ENCODE measurements at regions not wholly inside any gene's neighbourhood (a gene's known extent, or its start where the extent isn't known, plus 50 kb on each side); places are given as distances from the start of the nearest gene placed in this dataset.

DNA sequence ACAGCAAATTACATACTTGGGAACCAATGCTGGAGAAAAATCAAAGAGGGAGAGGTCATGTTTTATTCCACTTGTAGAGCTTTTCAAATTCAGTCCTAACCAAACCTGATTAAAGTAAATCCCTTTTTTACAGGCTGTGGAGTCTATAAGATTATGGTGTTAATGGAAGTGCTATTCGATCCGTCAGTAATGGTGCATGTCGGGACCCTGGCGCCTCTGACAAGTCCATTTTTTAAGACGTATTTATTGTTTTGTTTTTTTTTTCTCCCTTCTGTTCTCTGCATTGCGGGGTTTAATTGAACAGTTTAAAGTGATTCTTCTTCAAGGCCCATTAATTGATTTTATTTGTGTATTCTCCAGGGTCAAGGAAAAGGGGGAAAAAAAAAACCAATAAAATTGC is 725.9 kb downstream of the TUSC7 start:
- no peaks in the 10 kb centered on the region for H3K27me3 ChIP-seq (ENCODE audit: low read depth, low read length)
- H3K4me2 ChIP-seq (ENCODE audit: low read length) = no peak overlapping the region
- TF ChIP-seq EZH2phosphoT487 (IDR thresholded peaks at IDR 0.05; ENCODE audit: low read depth) = no peak
- TF ChIP-seq, protein P1, sequence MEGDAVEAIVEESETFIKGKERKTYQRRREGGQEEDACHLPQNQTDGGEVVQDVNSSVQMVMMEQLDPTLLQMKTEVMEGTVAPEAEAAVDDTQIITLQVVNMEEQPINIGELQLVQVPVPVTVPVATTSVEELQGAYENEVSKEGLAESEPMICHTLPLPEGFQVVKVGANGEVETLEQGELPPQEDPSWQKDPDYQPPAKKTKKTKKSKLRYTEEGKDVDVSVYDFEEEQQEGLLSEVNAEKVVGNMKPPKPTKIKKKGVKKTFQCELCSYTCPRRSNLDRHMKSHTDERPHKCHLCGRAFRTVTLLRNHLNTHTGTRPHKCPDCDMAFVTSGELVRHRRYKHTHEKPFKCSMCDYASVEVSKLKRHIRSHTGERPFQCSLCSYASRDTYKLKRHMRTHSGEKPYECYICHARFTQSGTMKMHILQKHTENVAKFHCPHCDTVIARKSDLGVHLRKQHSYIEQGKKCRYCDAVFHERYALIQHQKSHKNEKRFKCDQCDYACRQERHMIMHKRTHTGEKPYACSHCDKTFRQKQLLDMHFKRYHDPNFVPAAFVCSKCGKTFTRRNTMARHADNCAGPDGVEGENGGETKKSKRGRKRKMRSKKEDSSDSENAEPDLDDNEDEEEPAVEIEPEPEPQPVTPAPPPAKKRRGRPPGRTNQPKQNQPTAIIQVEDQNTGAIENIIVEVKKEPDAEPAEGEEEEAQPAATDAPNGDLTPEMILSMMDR (IDR thresholded peaks at IDR 0.05; ENCODE audit: low read depth, low read length) = no peak
- H3K9me3 ChIP-seq (ENCODE audit: insufficient read depth, low read length) = no peaks in the 10 kb centered on the region
- no peak overlapping the region for H3K4me3 ChIP-seq (ENCODE audit: low read length)
- no peak overlapping the region for H3K9ac ChIP-seq (ENCODE audit: low read length)
- no peak overlapping the region for H3K27ac ChIP-seq (ENCODE audit: low read length)
- H3K79me2 ChIP-seq (ENCODE audit: low read length) = no peaks in the 10 kb centered on the region
- H4K20me1 ChIP-seq (ENCODE audit: insufficient read depth, low read length) = no peaks in the 10 kb centered on the region
- no peaks in the 10 kb centered on the region for H3K4me1 ChIP-seq (ENCODE audit: low read length)
- no peaks in the 10 kb centered on the region for H3K36me3 ChIP-seq (replicated peaks; ENCODE audit: low read depth, low read length)
- no peak overlapping the region for H2AFZ ChIP-seq (ENCODE audit: low read depth, low read length)

DNA sequence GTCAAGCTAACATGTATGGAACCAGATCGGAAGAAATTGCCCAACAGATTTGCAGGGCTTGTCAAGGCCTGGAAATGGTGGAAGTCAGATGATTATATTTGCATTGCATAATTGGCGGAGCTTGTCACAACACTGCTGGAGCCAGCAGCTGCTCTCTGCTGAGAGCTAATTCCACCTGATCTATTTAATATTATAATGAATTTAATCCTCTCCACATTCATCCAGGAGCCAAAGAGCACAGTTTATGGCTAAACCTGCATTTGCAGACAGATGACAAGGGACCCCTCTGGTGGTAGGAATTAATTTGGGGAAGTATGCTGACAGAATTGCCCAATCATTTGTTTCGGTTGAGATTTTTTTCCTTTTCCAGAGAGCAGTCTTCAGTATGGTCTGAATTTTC is 730.2 kb downstream of the TUSC7 start:
- no peak overlapping the region for H3K27ac ChIP-seq (ENCODE audit: low read length)
- no peaks in the 10 kb centered on the region; the same call in 1 of the 2 replicates for H3K27me3 ChIP-seq (ENCODE audit: low read depth, low read length)
- no peaks in the 10 kb centered on the region for H3K36me3 ChIP-seq (replicated peaks; ENCODE audit: low read depth, low read length)
- no peak overlapping the region for H2AFZ ChIP-seq (ENCODE audit: low read depth, low read length)
- H3K79me2 ChIP-seq (ENCODE audit: low read length) = no peaks in the 10 kb centered on the region
- no peaks in the 10 kb centered on the region for H3K4me1 ChIP-seq (ENCODE audit: low read length)
- no peaks in the 10 kb centered on the region for H4K20me1 ChIP-seq (ENCODE audit: insufficient read depth, low read length)
- TF ChIP-seq, protein P1 (IDR thresholded peaks at IDR 0.05; ENCODE audit: low read depth, low read length) = peak; percentile 37
- TF ChIP-seq EZH2phosphoT487 (IDR thresholded peaks at IDR 0.05; ENCODE audit: low read depth) = no peak
- H3K4me3 ChIP-seq (ENCODE audit: low read length) = no peak overlapping the region
- H3K4me2 ChIP-seq (ENCODE audit: low read length) = no peak overlapping the region
- no peak overlapping the region for H3K9ac ChIP-seq (ENCODE audit: low read length)
- no peaks in the 10 kb centered on the region for H3K9me3 ChIP-seq (ENCODE audit: insufficient read depth, low read length)

GRCh38 chr3:117441851-117442250 is 732.3 kb downstream of the TUSC7 start:
- H2AFZ ChIP-seq (ENCODE audit: low read depth, low read length) = no peak overlapping the region
- TF ChIP-seq EZH2phosphoT487 (IDR thresholded peaks at IDR 0.05; ENCODE audit: low read depth) = no peak
- TF ChIP-seq, protein P1 (IDR thresholded peaks at IDR 0.05; ENCODE audit: low read depth, low read length) = no peak

DNA sequence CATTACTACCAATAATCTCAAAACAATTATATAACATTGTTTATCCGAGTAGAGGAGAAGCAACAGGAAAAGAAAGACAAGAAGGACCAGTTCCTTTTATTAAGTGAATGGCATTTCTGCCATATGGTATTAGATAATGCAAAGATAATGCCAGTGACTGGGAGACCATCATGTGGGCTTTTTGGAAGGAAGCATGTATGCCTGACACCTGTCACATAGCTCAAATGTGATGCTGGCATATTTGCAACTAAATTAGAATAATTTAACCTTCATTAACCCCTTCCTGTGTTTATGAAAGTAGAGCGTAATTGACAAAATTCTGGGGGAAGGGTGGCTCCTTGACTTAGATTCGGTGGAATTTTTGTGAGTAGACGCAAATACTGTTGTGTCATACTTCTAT is 733.0 kb downstream of the TUSC7 start:
- Histone ChIP-seq H3K9me3 (ENCODE audit: insufficient read depth, low read length) (no peaks in the 10 kb centered on the region), H3K27me3 (ENCODE audit: low read depth, low read length) (no peaks in the 10 kb centered on the region; the same call in 1 of the 2 replicates), H3K4me3 (ENCODE audit: low read length) (no peak overlapping the region), H3K36me3 (replicated peaks; ENCODE audit: low read depth, low read length) (no peaks in the 10 kb centered on the region), H3K9ac (ENCODE audit: low read length) (no peak overlapping the region), H4K20me1 (ENCODE audit: insufficient read depth, low read length) (no peaks in the 10 kb centered on the region), H3K27ac (ENCODE audit: low read length) (no peak overlapping the region), H2AFZ (ENCODE audit: low read depth, low read length) (no peak overlapping the region), H3K79me2 (ENCODE audit: low read length) (no peaks in the 10 kb centered on the region), H3K4me1 (ENCODE audit: low read length) (no peaks in the 10 kb centered on the region), H3K4me2 (ENCODE audit: low read length) (no peak overlapping the region)
- TF ChIP-seq, protein P1 (IDR thresholded peaks at IDR 0.05; ENCODE audit: low read depth, low read length) = no peak
- no peak for TF ChIP-seq EZH2phosphoT487 (IDR thresholded peaks at IDR 0.05; ENCODE audit: low read depth)

More at GRCh38 chr3:117441851-117442250, 732.3 kb downstream of the TUSC7 start:
- H3K9me3 ChIP-seq (ENCODE audit: insufficient read depth, low read length) = no peaks in the 10 kb centered on the region
- no peaks in the 10 kb centered on the region for H3K79me2 ChIP-seq (ENCODE audit: low read length)
- no peak overlapping the region for H3K9ac ChIP-seq (ENCODE audit: low read length)
- H3K4me3 ChIP-seq (ENCODE audit: low read length) = no peak overlapping the region
- H4K20me1 ChIP-seq (ENCODE audit: insufficient read depth, low read length) = no peaks in the 10 kb centered on the region
- no peak overlapping the region for H3K27ac ChIP-seq (ENCODE audit: low read length)
- no peaks in the 10 kb centered on the region for H3K36me3 ChIP-seq (replicated peaks; ENCODE audit: low read depth, low read length)
- no peak overlapping the region for H3K4me2 ChIP-seq (ENCODE audit: low read length)
- no peaks in the 10 kb centered on the region for H3K4me1 ChIP-seq (ENCODE audit: low read length)
- H3K27me3 ChIP-seq (ENCODE audit: low read depth, low read length) = no peaks in the 10 kb centered on the region; the same call in 1 of the 2 replicates

Data from OCI-LY3 (cell line).